ENCODE measurements at regions not wholly inside any gene's neighbourhood (a gene's known extent, or its start where the extent isn't known, plus 50 kb on each side); places are given as distances from the start of the nearest gene placed in this dataset.
A peak's percentile ranks its signal among the peaks of the same experiment; 100 is the strongest.

DNA sequence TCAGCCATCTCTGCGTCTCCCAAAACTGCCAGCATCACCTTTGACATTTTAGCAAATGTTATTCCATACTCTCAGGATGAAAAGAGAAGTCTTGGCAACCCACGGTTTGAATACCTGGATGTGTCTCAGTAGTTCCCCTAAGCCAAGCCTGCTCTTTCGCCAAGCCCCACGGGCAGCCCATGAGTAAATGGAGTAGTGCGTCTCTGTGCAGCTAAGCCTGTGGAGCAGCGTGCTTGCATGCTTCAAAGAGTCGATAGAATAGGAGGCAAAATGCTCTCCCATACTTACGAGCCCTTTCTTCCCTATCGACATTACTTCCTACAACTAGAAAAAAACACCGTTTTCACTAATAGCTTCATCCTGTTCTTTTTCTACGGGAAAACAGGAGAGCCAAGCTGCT is 634.5 kb upstream of the TMEM132C start:
- Histone ChIP-seq H3K4me1 (ENCODE audit: control insufficient read depth in 1 of 2, low read depth in 2 of 2) (peaks cover 0 to 7% of the 10 kb centered on the region in 2 donors), H3K4me3 (no peak overlapping the region), H3K27ac (no peak overlapping the region), H3K36me3 (no peaks in the 10 kb centered on the region), H3K9me3 (no peaks in the 10 kb centered on the region), H3K27me3 (replicated peaks; ENCODE audit: insufficient read depth) (no peaks in the 10 kb centered on the region)
- ATAC-seq (ENCODE audit: insufficient number of reproducible peaks, low FRiP score, low read depth) (no peak), DNase-seq (ENCODE audit: low spot score) (no peak)
- TF ChIP-seq CTCF (IDR thresholded peaks at IDR 0.05), result no peak

GRCh38 chr12:127635838-127636237 is 631.1 kb upstream of the TMEM132C start:
- H3K9me3 ChIP-seq, result no peaks in the 10 kb centered on the region
- H3K27me3 ChIP-seq (replicated peaks; ENCODE audit: insufficient read depth), result no peaks in the 10 kb centered on the region
- H3K4me3 ChIP-seq, result no peak overlapping the region
- TF ChIP-seq CTCF (IDR thresholded peaks at IDR 0.05), result no peak
- no peaks in the 10 kb centered on the region for H3K36me3 ChIP-seq
- H3K27ac ChIP-seq, result no peak overlapping the region
- DNase-seq (ENCODE audit: low spot score) (no peak), ATAC-seq (ENCODE audit: insufficient number of reproducible peaks, low FRiP score, low read depth) (no peak)
- H3K4me1 ChIP-seq (ENCODE audit: control insufficient read depth in 1 of 2, low read depth in 2 of 2), result peaks cover 10 to 15% of the 10 kb centered on the region in 2 donors

- ATAC-seq (ENCODE audit: insufficient number of reproducible peaks, low FRiP score, low read depth) (no peak), DNase-seq (ENCODE audit: low spot score) (no peak)
- Histone ChIP-seq H3K9me3 (no peaks in the 10 kb centered on the region), H3K4me3 (no peak overlapping the region), H3K4me1 (ENCODE audit: control insufficient read depth in 1 of 2, low read depth in 2 of 2) (peaks cover 15 to 24% of the 10 kb centered on the region in 2 donors), H3K27ac (no peak overlapping the region), H3K27me3 (replicated peaks; ENCODE audit: insufficient read depth) (no peaks in the 10 kb centered on the region), H3K36me3 (no peaks in the 10 kb centered on the region)
- TF ChIP-seq CTCF (IDR thresholded peaks at IDR 0.05), result no peak
These were observed 630.1 kb upstream of the TMEM132C start for GRCh38 chr12:127636882-127637281.

- peak overlapping the region; percentile 55 for H3K4me3 ChIP-seq
- no peak for TF ChIP-seq CTCF (IDR thresholded peaks at IDR 0.05)
- DNase-seq (ENCODE audit: low spot score) (peak; percentile 44), ATAC-seq (ENCODE audit: insufficient number of reproducible peaks, low FRiP score, low read depth) (peak; percentile 93)
- H3K27me3 ChIP-seq (replicated peaks; ENCODE audit: insufficient read depth), result no peaks in the 10 kb centered on the region
- peaks cover 15 to 24% of the 10 kb centered on the region in 2 donors for H3K4me1 ChIP-seq (ENCODE audit: control insufficient read depth in 1 of 2, low read depth in 2 of 2)
- H3K27ac ChIP-seq, result peak overlapping the region; percentile 64 to 86
- no peaks in the 10 kb centered on the region for H3K36me3 ChIP-seq
- no peaks in the 10 kb centered on the region for H3K9me3 ChIP-seq
These were observed 626.6 kb upstream of the TMEM132C start for GRCh38 chr12:127640181-127640886.

- no peak for TF ChIP-seq CTCF (IDR thresholded peaks at IDR 0.05)
- ATAC-seq (ENCODE audit: insufficient number of reproducible peaks, low FRiP score, low read depth), result no peak
These were observed 624.8 kb upstream of the TMEM132C start for GRCh38 chr12:127642208-127642607.

More at GRCh38 chr12:127642208-127642607, 624.8 kb upstream of the TMEM132C start:
- no peak overlapping the region for H3K4me3 ChIP-seq
- H3K27ac ChIP-seq, result no peak overlapping the region
- H3K4me1 ChIP-seq (ENCODE audit: control insufficient read depth in 1 of 2, low read depth in 2 of 2), result peaks cover 15 to 24% of the 10 kb centered on the region in 2 donors
- no peaks in the 10 kb centered on the region for H3K36me3 ChIP-seq
- no peaks in the 10 kb centered on the region for H3K27me3 ChIP-seq (replicated peaks; ENCODE audit: insufficient read depth)
- DNase-seq (ENCODE audit: low spot score), result no peak
- H3K9me3 ChIP-seq, result peaks cover 3% of the 10 kb centered on the region
